ENCODE measurements at regions not wholly inside any gene's neighbourhood (a gene's known extent, or its start where the extent isn't known, plus 50 kb on each side); places are given as distances from the start of the nearest gene placed in this dataset.

GRCh38 chr1:56399326-56399725 lies 180.0 kb downstream of the PLPP3 start:
- TF ChIP-seq, protein P1, sequence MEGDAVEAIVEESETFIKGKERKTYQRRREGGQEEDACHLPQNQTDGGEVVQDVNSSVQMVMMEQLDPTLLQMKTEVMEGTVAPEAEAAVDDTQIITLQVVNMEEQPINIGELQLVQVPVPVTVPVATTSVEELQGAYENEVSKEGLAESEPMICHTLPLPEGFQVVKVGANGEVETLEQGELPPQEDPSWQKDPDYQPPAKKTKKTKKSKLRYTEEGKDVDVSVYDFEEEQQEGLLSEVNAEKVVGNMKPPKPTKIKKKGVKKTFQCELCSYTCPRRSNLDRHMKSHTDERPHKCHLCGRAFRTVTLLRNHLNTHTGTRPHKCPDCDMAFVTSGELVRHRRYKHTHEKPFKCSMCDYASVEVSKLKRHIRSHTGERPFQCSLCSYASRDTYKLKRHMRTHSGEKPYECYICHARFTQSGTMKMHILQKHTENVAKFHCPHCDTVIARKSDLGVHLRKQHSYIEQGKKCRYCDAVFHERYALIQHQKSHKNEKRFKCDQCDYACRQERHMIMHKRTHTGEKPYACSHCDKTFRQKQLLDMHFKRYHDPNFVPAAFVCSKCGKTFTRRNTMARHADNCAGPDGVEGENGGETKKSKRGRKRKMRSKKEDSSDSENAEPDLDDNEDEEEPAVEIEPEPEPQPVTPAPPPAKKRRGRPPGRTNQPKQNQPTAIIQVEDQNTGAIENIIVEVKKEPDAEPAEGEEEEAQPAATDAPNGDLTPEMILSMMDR (conservative IDR thresholded peaks at IDR 0.05) = no peak
- TF ChIP-seq EZH2 (IDR thresholded peaks at IDR 0.05; ENCODE audit: low read depth) = no peak
